ENCODE measurements at regions not wholly inside any gene's neighbourhood (a gene's known extent, or its start where the extent isn't known, plus 50 kb on each side); places are given as distances from the start of the nearest gene placed in this dataset.

DNA sequence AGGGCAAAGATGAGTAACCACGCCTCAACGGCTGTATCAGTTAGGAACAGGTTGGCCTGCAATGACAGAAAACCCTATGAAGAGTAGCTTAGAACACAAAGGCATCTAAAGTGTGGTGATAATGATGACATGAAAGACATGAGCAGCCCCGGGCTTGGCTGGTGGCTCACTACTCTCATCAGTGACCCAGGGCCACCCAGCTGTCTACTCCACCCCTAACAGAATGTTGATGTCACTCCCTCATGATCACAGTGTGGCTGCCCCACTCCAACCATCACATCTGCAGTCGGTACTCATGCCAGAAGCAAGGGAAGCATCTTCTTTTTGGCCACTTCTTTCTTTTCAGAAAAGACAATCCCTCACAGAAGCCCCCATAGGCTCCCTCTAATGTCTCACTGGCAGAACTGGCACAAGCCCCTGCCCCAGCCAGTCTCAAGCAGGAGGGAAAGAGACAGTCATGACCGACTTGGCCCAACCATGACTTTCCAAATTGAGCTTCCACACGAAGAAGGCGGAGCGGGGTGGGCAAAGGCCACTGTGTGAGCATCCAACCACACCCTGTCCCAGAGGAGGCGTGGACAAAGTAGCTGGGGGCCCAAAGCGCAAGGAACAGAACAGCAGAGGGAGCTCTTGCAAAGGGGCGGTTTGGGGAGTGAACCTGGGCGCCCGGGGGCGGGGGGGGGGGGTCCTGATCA is 72.0 kb upstream of the IQSEC1 start:
- DNase-seq (ENCODE audit: extremely low spot score, unreplicated experiment), result peak; percentile 67
- H3K4me1 Mint-ChIP-seq (ENCODE audit: unreplicated experiment), result no peaks in the 10 kb centered on the region
- no peaks in the 10 kb centered on the region for H3K9me3 Mint-ChIP-seq (ENCODE audit: unreplicated experiment)
- no peaks in the 10 kb centered on the region for H3K36me3 Mint-ChIP-seq (ENCODE audit: unreplicated experiment)
- H3K27me3 Mint-ChIP-seq (ENCODE audit: unreplicated experiment), result peaks cover 2% of the 10 kb centered on the region
- H3K27ac Mint-ChIP-seq (ENCODE audit: unreplicated experiment), result no peak overlapping the region
- H3K4me3 Mint-ChIP-seq (ENCODE audit: unreplicated experiment), result no peak overlapping the region
- TF ChIP-seq, protein P1, sequence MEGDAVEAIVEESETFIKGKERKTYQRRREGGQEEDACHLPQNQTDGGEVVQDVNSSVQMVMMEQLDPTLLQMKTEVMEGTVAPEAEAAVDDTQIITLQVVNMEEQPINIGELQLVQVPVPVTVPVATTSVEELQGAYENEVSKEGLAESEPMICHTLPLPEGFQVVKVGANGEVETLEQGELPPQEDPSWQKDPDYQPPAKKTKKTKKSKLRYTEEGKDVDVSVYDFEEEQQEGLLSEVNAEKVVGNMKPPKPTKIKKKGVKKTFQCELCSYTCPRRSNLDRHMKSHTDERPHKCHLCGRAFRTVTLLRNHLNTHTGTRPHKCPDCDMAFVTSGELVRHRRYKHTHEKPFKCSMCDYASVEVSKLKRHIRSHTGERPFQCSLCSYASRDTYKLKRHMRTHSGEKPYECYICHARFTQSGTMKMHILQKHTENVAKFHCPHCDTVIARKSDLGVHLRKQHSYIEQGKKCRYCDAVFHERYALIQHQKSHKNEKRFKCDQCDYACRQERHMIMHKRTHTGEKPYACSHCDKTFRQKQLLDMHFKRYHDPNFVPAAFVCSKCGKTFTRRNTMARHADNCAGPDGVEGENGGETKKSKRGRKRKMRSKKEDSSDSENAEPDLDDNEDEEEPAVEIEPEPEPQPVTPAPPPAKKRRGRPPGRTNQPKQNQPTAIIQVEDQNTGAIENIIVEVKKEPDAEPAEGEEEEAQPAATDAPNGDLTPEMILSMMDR (IDR thresholded peaks at IDR 0.05), result no peak

DNA sequence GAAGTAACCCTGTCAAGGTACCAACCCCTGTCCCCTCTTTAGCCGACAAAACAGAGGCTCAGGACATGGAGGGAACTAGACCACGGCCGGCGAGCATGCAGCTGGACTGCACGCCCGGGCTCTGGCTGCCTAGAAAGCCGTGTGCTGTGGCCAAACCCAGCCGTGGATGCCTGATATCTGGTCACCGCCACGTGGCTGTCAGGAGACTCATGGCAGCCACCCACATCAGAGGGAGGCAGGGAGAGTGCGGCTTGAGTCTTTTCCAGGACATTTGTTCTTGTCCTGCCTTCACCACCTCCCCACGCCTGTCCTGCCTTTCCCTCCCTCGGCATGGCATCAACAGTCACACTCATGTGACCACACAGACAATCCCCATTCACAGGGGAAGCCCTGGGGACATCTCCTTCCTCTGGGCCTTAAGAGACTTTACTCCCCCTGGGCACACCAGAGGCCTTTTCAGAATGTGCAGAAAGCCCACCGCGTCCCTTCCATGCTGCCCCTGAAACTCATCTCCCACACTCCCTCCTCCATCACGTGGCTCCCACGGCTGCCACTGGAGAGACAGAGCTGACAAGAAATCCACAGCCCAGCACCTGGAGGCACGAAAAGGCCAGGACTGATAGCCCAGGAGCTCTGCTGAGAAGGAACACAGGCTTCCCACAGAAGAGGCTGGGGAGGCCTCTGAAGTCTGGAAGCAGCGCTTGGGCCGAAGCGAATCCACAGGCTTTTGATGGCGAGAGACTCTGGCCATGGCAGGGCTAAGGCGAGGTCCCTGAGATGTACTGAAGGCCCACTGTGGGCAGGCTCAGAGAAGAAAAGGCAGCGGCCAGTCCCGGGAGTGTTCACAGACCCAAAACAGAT is 71.2 kb upstream of the IQSEC1 start:
- H3K4me3 Mint-ChIP-seq (ENCODE audit: unreplicated experiment), result no peak overlapping the region
- no peaks in the 10 kb centered on the region for H3K9me3 Mint-ChIP-seq (ENCODE audit: unreplicated experiment)
- peak; percentile 75 for DNase-seq (ENCODE audit: extremely low spot score, unreplicated experiment)
- no peaks in the 10 kb centered on the region for H3K4me1 Mint-ChIP-seq (ENCODE audit: unreplicated experiment)
- TF ChIP-seq, protein P1 (IDR thresholded peaks at IDR 0.05), result no peak
- no peaks in the 10 kb centered on the region for H3K36me3 Mint-ChIP-seq (ENCODE audit: unreplicated experiment)
- H3K27me3 Mint-ChIP-seq (ENCODE audit: unreplicated experiment), result peaks cover 6% of the 10 kb centered on the region
- no peak overlapping the region for H3K27ac Mint-ChIP-seq (ENCODE audit: unreplicated experiment)

DNA sequence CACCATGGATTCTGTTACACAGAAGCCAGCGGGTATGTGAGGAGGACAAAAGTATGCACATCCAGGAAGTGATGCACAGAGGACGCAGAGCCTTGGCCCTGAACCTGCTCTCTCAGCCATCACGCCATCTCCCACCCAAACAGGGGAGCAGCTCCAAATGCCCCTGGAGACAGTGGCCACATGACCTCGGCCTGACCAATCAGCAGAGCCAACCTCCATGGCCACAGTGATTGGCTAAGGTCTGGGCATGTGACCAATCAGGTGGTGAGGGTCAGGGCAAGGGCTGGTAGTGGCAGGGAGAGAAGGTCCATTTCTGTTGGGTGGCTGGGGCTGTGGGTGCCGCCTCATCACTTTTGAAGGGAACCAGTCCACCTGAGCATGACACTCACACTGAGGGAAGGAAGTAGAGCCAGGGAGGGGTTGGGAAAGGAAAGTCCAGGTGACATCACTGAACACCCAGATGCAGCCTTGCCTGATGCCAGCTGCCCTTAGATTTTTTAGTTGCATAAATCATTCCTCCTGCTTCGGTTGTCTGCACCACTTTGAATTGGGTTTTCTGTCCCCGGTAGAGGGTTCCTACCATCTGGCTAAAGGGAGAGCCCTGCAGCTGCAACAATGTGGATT is 70.3 kb upstream of the IQSEC1 start:
- H3K27ac Mint-ChIP-seq (ENCODE audit: unreplicated experiment), result no peak overlapping the region
- no peak for DNase-seq (ENCODE audit: extremely low spot score, unreplicated experiment)

DNA sequence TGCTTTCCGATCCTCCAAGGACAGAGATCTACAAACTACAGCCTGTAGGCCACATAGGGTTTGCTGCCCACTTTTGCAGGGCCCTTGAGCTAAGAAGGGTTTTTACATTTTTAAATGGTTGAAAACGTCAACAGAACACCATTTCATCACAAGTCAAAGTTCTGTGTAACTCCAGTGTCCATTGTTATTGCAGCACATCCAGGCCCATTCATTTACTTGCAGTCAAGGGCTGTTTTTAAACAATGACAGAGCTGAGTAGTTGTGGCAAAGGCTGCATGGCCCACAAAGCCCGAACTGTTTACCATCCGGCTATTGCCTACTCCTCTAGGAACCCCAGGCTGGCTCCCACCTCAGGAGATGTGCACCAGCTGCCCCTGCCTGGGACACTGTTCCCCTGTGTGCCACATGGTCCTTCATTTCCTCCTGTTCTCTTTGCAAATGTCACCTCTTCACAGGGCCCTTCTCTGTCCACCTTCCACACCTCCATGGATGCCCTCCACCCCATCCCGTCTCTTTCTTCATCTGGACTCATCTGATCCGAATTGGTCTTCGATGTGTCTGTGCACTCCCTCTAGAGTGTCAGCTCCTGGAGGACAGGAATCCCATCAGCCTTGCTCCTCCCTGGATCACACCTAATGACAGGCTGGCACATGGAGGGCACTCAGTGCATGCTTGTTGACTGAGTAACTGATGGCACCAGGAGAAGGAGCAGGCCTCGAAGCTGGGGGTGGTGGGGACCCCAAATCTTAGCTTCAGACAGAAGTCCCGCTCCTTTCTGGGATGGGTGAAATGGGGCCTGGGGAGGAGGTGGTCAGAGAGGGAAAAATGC is 69.5 kb upstream of the IQSEC1 start:
- H3K4me3 Mint-ChIP-seq (ENCODE audit: unreplicated experiment), result no peak overlapping the region
- H3K36me3 Mint-ChIP-seq (ENCODE audit: unreplicated experiment), result no peaks in the 10 kb centered on the region
- H3K9me3 Mint-ChIP-seq (ENCODE audit: unreplicated experiment), result no peaks in the 10 kb centered on the region
- TF ChIP-seq, protein P1 (IDR thresholded peaks at IDR 0.05), result no peak
- H3K27me3 Mint-ChIP-seq (ENCODE audit: unreplicated experiment), result peaks cover 6% of the 10 kb centered on the region
- H3K4me1 Mint-ChIP-seq (ENCODE audit: unreplicated experiment), result no peaks in the 10 kb centered on the region
- DNase-seq (ENCODE audit: extremely low spot score, unreplicated experiment), result peak; percentile 68
- no peak overlapping the region for H3K27ac Mint-ChIP-seq (ENCODE audit: unreplicated experiment)

More for the DNA sequence above, 70.3 kb upstream of the IQSEC1 start:
- Mint-ChIP-seq H3K9me3 (ENCODE audit: unreplicated experiment) (no peaks in the 10 kb centered on the region), H3K27me3 (ENCODE audit: unreplicated experiment) (peaks cover 6% of the 10 kb centered on the region), H3K4me1 (ENCODE audit: unreplicated experiment) (no peaks in the 10 kb centered on the region), H3K4me3 (ENCODE audit: unreplicated experiment) (no peak overlapping the region), H3K36me3 (ENCODE audit: unreplicated experiment) (no peaks in the 10 kb centered on the region)
- TF ChIP-seq, protein P1 (IDR thresholded peaks at IDR 0.05), result no peak
